Activated B cell treated with CpG ODN at 0.5 μM for 24 hours (primary cell): ENCODE measurements at regions not wholly inside any gene's neighbourhood (a gene's known extent, or its start where the extent isn't known, plus 50 kb on each side); places are given as distances from the start of the nearest gene placed in this dataset.

Experiments
- ATAC-seq: fragments of 200-7000 bp; cut with Tn5 transposase; one replicate; pipeline ENCODE4 v1.10.0; 2021; ENCODE audit warnings: low read depth, mild to moderate bottlenecking, moderate library complexity
- CTCF ChIA-PET: fragments of 350-600 bp; sonication (Branson Sonifier 250); formaldehyde crosslinking; loops from one replicate; lab custom pipeline; 2021; ENCODE audit warnings: antibody characterized with exemption; lab: Charles Lee
- POLR2A ChIA-PET: fragments of 350-600 bp; sonication (Branson Sonifier 250); formaldehyde crosslinking; loops from one replicate; lab custom pipeline; 2021; ENCODE audit warnings: antibody characterized with exemption; lab: Charles Lee
- DNase-seq: peaks from one replicate; pipeline ENCODE4 v3.0.0; 2022
- H3K27ac Mint-ChIP-seq: one replicate; pipeline ENCODE4 v1.8.0; 2020; ENCODE audit warnings: mixed read lengths
- H3K27me3 Mint-ChIP-seq: one replicate; pipeline ENCODE4 v1.8.0; 2021; ENCODE audit warnings: mixed read lengths
- H3K36me3 Mint-ChIP-seq: one replicate; pipeline ENCODE4 v1.8.0; 2021; ENCODE audit warnings: low read depth, mixed read lengths
- H3K4me1 Mint-ChIP-seq: one replicate; pipeline ENCODE4 v1.8.0; 2021; ENCODE audit warnings: mixed read lengths
- H3K4me3 Mint-ChIP-seq: one replicate; pipeline ENCODE4 v1.8.0; 2020; ENCODE audit warnings: mild to moderate bottlenecking, mixed read lengths
- H3K9me3 Mint-ChIP-seq: one replicate; pipeline ENCODE4 v1.8.0; 2020; ENCODE audit warnings: mixed read lengths
- intact Hi-C: fragments of 100-400 bp; cut with micrococcal nuclease; formaldehyde crosslinking; loops from one replicate; pipeline ENCODE4 v1.15.1; 2024
- TF ChIP-seq, protein P1 (sequence below): fragments of 200-600 bp; IDR thresholded peaks from one replicate; pipeline ENCODE4 v1.8.0; 2022; ENCODE audit warnings: antibody characterized with exemption, mild to moderate bottlenecking

- no peaks in the 10 kb centered on the region for H3K9me3 Mint-ChIP-seq
- intact Hi-C loops: no loop called here
- H3K4me1 Mint-ChIP-seq: no peaks in the 10 kb centered on the region
- TF ChIP-seq, protein P1, sequence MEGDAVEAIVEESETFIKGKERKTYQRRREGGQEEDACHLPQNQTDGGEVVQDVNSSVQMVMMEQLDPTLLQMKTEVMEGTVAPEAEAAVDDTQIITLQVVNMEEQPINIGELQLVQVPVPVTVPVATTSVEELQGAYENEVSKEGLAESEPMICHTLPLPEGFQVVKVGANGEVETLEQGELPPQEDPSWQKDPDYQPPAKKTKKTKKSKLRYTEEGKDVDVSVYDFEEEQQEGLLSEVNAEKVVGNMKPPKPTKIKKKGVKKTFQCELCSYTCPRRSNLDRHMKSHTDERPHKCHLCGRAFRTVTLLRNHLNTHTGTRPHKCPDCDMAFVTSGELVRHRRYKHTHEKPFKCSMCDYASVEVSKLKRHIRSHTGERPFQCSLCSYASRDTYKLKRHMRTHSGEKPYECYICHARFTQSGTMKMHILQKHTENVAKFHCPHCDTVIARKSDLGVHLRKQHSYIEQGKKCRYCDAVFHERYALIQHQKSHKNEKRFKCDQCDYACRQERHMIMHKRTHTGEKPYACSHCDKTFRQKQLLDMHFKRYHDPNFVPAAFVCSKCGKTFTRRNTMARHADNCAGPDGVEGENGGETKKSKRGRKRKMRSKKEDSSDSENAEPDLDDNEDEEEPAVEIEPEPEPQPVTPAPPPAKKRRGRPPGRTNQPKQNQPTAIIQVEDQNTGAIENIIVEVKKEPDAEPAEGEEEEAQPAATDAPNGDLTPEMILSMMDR: no peak
- peaks cover 12% of the 10 kb centered on the region for H3K27me3 Mint-ChIP-seq
- H3K27ac Mint-ChIP-seq: no peak overlapping the region
- ATAC-seq: no peak
- ChIA-PET CTCF (no interaction called here), POLR2A (no interaction called here)
- no peaks in the 10 kb centered on the region for H3K36me3 Mint-ChIP-seq
- DNase-seq: no peak
- H3K4me3 Mint-ChIP-seq: no peak overlapping the region
Observed at GRCh38 chr3:11932636-11933035, 71.6 kb upstream of the SYN2 start.

GRCh38 chr3:11933529-11933928 lies 70.7 kb upstream of the SYN2 start:
- Mint-ChIP-seq H3K36me3 (no peaks in the 10 kb centered on the region), H3K27ac (no peak overlapping the region), H3K4me1 (no peaks in the 10 kb centered on the region), H3K27me3 (peaks cover 12% of the 10 kb centered on the region), H3K9me3 (no peaks in the 10 kb centered on the region), H3K4me3 (no peak overlapping the region)
- ATAC-seq (no peak), DNase-seq (no peak)
- POLR2A ChIA-PET: no interaction called here
- CTCF ChIA-PET: no interaction called here
- intact Hi-C loops: no loop called here
- TF ChIP-seq, protein P1: no peak

GRCh38 chr3:11944052-11944673 lies 60.0 kb upstream of the SYN2 start:
- no peaks in the 10 kb centered on the region for H3K4me1 Mint-ChIP-seq
- ChIA-PET POLR2A (no interaction called here), CTCF (no interaction called here)
- H3K36me3 Mint-ChIP-seq: no peaks in the 10 kb centered on the region
- no peak overlapping the region for H3K4me3 Mint-ChIP-seq
- H3K27me3 Mint-ChIP-seq: peaks cover 11% of the 10 kb centered on the region
- TF ChIP-seq, protein P1: no peak
- intact Hi-C loops: no loop called here
- peaks cover 5% of the 10 kb centered on the region for H3K9me3 Mint-ChIP-seq
- no peak for DNase-seq
- H3K27ac Mint-ChIP-seq: no peak overlapping the region
- ATAC-seq: no peak

GRCh38 chr3:11948331-11948730 lies 55.9 kb upstream of the SYN2 start:
- TF ChIP-seq, protein P1: no peak

GRCh38 chr3:11948866-11949265 lies 55.3 kb upstream of the SYN2 start:
- H3K27me3 Mint-ChIP-seq: peaks cover 10% of the 10 kb centered on the region
- H3K4me1 Mint-ChIP-seq: no peaks in the 10 kb centered on the region
- POLR2A ChIA-PET: no interaction called here
- H3K9me3 Mint-ChIP-seq: peaks cover 4% of the 10 kb centered on the region
- no peak overlapping the region for H3K27ac Mint-ChIP-seq
- CTCF ChIA-PET: no interaction called here
- intact Hi-C loops: no loop called here
- H3K4me3 Mint-ChIP-seq: no peak overlapping the region
- TF ChIP-seq, protein P1: no peak
- ATAC-seq: no peak
- H3K36me3 Mint-ChIP-seq: no peaks in the 10 kb centered on the region
- DNase-seq: no peak

More at GRCh38 chr3:11948331-11948730, 55.9 kb upstream of the SYN2 start:
- intact Hi-C loops: no loop called here
- Mint-ChIP-seq H3K27ac (no peak overlapping the region), H3K9me3 (peaks cover 5% of the 10 kb centered on the region), H3K27me3 (peaks cover 10% of the 10 kb centered on the region), H3K36me3 (no peaks in the 10 kb centered on the region), H3K4me1 (no peaks in the 10 kb centered on the region), H3K4me3 (no peak overlapping the region)
- POLR2A ChIA-PET: no interaction called here
- DNase-seq (no peak), ATAC-seq (no peak)
- CTCF ChIA-PET: no interaction called here
